Colonic mucosa (tissue), 4 donors: ENCODE measurements at regions not wholly inside any gene's neighbourhood (a gene's known extent, or its start where the extent isn't known, plus 50 kb on each side); places are given as distances from the start of the nearest gene placed in this dataset.

Experiments used
- DNase-seq: peaks from one replicate; pipeline ENCODE4 v3.0.0-alpha.2; 2020
- H3K27ac ChIP-seq: fragments of 200-600 bp; one replicate; pipeline ENCODE4 v1.8.0; 2021
- H3K27me3 ChIP-seq: fragments of 200-600 bp; one replicate; pipeline ENCODE4 v1.8.0; 2021
- H3K36me3 ChIP-seq: fragments of 200-600 bp; one replicate; pipeline ENCODE4 v1.8.0; 2021
- H3K4me1 ChIP-seq: fragments of 200-600 bp; one replicate; pipeline ENCODE4 v1.8.0; 2021; ENCODE audit warnings: mild to moderate bottlenecking
- H3K4me3 ChIP-seq: fragments of 200-600 bp; one replicate; pipeline ENCODE4 v1.8.0; 2021
- H3K9ac ChIP-seq, 2 donors: one replicate each; pipeline ENCODE4 v1.7.0; 2013; ENCODE audit warnings: control low read depth in 2 of 2, low read depth in 2 of 2, low read length in 2 of 2
- H3K9me3 ChIP-seq: fragments of 200-600 bp; one replicate; pipeline ENCODE4 v1.8.0; 2021
- intact Hi-C: fragments of 100-400 bp; cut with DNase I; formaldehyde crosslinking; loops from one replicate; pipeline ENCODE4 v1.14.1; 2022
- TF ChIP-seq, protein P1 (sequence below): fragments of 200-600 bp; IDR thresholded peaks from one replicate; pipeline ENCODE4 v1.8.0; 2022; ENCODE audit warnings: antibody characterized with exemption, mild to moderate bottlenecking
- donor health status: healthy.
- donor health status: DM: no; HTN: no; CAD: no.
- donor health status: DM: no; HTN: no; CAD: no.

DNA sequence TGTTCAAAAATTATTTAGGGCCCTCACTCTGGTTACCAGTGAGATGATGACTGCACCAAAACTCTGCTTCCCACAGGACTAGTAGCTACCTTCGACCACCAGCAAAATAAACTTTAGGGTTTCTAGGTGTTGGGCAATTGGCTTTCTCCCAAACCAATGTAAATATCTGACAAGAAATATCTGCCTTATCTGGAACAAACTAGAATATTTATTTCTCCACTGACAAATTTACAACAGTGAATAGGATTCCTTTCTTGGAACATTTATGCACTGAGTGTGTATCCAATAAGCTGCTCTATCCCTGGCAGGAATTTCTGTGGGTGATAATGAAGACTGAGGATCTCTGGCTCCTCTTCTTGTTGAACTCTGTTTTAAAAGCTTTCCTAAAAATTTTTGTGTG lies 148.6 kb downstream of the SLC6A15 start:
- Histone ChIP-seq H3K27me3 (no peaks in the 10 kb centered on the region), H3K4me1 (no peaks in the 10 kb centered on the region), H3K27ac (no peak overlapping the region), H3K36me3 (no peaks in the 10 kb centered on the region), H3K9me3 (no peaks in the 10 kb centered on the region), H3K4me3 (no peak overlapping the region), H3K9ac (no peak overlapping the region)
- DNase-seq: no peak
- intact Hi-C loops: no loop called here
- TF ChIP-seq, protein P1, sequence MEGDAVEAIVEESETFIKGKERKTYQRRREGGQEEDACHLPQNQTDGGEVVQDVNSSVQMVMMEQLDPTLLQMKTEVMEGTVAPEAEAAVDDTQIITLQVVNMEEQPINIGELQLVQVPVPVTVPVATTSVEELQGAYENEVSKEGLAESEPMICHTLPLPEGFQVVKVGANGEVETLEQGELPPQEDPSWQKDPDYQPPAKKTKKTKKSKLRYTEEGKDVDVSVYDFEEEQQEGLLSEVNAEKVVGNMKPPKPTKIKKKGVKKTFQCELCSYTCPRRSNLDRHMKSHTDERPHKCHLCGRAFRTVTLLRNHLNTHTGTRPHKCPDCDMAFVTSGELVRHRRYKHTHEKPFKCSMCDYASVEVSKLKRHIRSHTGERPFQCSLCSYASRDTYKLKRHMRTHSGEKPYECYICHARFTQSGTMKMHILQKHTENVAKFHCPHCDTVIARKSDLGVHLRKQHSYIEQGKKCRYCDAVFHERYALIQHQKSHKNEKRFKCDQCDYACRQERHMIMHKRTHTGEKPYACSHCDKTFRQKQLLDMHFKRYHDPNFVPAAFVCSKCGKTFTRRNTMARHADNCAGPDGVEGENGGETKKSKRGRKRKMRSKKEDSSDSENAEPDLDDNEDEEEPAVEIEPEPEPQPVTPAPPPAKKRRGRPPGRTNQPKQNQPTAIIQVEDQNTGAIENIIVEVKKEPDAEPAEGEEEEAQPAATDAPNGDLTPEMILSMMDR: no peak

DNA sequence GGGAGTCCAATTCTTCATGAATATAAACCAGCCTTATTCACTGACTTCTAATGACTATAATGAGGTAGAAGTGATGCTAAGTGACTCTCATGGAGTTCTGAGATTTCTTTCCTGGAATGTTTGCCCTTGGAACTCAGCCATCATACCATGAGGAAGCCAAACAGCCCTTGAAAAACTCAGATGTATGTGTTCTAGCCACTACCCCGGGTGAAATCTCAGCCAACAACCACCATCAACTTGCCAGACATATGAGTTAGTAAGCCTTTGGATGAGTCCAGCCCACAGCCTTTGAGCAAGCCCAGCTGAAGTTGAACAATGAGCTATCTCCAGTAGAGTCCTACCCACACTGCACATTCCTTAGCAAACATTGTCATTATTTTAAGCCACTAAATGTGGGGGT lies 149.5 kb downstream of the SLC6A15 start:
- no peak overlapping the region for H3K9ac ChIP-seq
- no peaks in the 10 kb centered on the region for H3K36me3 ChIP-seq
- TF ChIP-seq, protein P1: no peak
- H3K27me3 ChIP-seq: no peaks in the 10 kb centered on the region
- no peak overlapping the region for H3K4me3 ChIP-seq
- no peaks in the 10 kb centered on the region for H3K4me1 ChIP-seq
- intact Hi-C loops: no loop called here
- no peaks in the 10 kb centered on the region for H3K9me3 ChIP-seq
- no peak overlapping the region for H3K27ac ChIP-seq
- DNase-seq: no peak

DNA sequence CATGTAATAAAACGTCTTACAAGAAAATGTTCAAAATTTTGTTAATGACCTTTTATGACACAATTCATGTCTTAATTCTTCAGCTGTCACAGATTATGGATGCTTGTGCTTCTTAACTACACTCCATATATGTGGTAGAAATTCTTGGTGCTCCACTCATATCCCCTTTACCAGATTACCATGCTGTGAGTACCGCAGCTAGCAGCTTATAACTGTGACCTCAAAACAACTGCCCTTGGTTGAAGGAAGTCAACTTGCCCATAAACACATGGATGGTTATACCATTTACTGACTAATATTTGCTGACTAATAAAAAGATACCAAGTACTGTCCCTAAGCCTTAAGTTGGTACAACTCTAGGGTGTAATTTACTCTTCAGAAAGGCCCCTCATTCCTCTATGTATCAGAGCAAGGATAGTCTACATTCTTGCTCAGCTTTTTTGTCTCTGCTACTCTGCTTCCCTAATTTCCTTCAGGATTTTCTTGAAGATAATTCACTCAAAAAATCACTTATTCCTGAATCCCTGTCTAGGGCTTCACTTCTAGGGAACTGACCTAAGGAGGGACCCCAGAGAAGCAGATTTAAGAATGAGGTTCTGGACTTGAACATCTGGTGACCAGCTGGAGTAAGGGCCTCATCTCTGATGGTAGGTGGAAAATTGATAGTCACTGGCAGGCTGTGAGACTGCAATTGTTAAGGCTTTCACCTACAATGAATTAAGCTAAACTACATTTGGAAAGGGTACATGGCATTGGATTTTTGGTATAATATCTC lies 152.3 kb downstream of the SLC6A15 start:
- Histone ChIP-seq H3K27ac (no peak overlapping the region), H3K4me1 (no peaks in the 10 kb centered on the region), H3K4me3 (no peak overlapping the region), H3K9ac (no peak overlapping the region), H3K36me3 (no peaks in the 10 kb centered on the region), H3K27me3 (no peaks in the 10 kb centered on the region), H3K9me3 (no peaks in the 10 kb centered on the region)
- no peak for DNase-seq
- TF ChIP-seq, protein P1: no peak
- intact Hi-C loops: no loop called here

DNA sequence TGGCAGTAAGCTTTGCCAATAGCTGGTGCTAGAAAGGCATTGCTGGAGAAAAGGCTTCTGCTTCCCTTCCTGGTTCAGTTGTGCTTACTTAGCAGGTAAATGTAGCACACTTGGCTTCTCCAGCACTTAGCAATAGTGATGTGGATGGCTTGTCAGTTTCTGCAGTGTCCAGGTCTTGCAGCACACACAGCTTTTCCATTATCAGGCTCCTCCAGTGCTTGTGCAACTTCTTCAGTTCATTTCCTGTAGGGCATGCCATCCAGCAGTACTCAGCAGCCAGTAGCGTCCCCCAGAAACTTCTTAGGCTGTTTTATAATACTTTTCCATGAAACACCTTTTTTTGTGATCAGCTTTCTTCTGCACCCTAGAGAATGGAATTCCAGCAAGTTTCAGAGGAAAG lies 154.6 kb downstream of the SLC6A15 start:
- intact Hi-C loops: no loop called here
- no peak overlapping the region for H3K27ac ChIP-seq
- no peaks in the 10 kb centered on the region for H3K27me3 ChIP-seq
- DNase-seq: no peak
- TF ChIP-seq, protein P1: no peak
- H3K9ac ChIP-seq: no peak overlapping the region
- H3K36me3 ChIP-seq: no peaks in the 10 kb centered on the region
- no peak overlapping the region for H3K4me3 ChIP-seq
- no peaks in the 10 kb centered on the region for H3K9me3 ChIP-seq
- H3K4me1 ChIP-seq: no peaks in the 10 kb centered on the region

DNA sequence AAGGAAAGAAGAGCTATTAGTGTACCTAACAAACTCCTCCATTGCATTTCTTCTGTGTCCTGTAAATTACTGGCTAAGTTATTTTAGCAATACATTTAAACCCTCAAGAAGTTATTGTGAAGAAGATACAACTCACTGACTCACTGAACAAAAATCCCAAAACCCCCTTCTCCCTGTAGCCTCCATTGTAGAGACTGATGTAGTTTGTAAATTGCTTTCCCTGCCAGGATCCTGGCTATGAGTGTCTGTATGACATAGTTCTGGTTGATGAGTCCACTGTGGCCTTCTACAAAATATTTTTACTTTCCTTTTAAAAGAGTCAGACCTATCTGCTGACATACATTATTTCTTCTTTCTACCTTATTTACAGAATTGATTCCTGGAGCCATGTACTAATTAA lies 155.6 kb downstream of the SLC6A15 start:
- Histone ChIP-seq H3K27me3 (no peaks in the 10 kb centered on the region), H3K4me3 (no peak overlapping the region), H3K9me3 (no peaks in the 10 kb centered on the region)

More for the DNA sequence above, 155.6 kb downstream of the SLC6A15 start:
- no peak for DNase-seq
- intact Hi-C loops: no loop called here
- Histone ChIP-seq H3K27ac (no peak overlapping the region), H3K9ac (no peak overlapping the region), H3K4me1 (no peaks in the 10 kb centered on the region), H3K36me3 (no peaks in the 10 kb centered on the region)
- TF ChIP-seq, protein P1: no peak
